ENCODE measurements at regions not wholly inside any gene's neighbourhood (a gene's known extent, or its start where the extent isn't known, plus 50 kb on each side); places are given as distances from the start of the nearest gene placed in this dataset.

DNA sequence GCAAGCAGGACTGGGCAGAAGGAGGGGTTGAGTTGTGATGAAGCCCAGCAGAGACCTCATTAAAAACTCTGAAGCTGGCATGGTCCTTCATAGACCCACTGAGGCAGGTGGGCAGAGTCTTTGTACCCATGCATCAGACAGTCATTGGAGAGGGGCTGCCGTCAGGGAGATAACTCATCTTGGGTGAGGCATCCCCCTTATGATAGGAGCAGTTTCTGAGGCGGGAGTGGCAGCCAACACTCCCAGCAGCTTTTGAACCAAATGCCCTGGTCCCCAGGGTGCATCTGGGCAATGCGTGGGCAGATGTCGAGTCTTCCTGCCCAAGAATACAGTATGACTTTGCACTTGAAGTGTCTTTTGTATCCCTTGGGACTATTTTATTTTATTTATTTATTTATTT is 68.1 kb downstream of the HTR5A start:
- no peak for DNase-seq (ENCODE audit: insufficient read length, low spot score)
- FAIRE-seq, result no peak

DNA sequence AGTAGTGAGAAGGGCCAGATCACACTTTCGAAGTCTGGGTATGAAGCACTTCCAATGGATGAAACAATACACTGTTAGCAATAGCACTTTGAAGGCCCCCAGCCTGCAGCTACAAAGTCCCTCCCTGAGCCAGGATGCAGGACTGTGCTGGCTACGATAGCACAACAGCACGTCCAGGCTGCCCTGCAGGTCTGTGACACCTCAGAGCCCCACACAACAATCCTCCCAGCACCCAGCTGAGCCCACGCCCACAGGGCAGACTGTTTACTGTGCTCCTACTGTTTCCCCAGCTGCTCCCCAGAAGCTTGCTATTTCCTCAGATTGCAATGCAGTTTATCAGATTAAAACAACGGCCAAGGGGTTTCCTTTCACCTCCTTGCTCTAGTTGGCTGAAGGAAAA is 71.4 kb downstream of the HTR5A start:
- FAIRE-seq, result no peak

DNA sequence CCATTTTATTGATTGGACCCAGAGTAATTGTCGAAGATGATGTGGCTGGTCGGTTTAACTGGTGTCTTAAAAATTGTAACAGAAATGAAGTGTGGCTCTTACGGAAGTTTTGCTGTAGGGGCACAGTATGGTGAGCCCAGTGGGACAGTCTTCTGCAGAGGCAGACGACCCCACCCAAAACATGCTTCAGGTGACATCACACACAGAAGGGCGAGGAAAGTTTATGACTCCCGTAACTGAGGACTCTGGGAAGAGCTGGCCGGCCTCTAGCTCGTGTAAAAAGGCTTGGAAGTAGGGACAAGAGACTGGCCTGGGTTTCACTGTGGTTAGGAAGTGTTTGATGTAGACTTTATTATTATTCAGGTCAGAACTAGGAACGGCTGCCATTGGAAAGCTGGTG is 73.3 kb downstream of the HTR5A start:
- DNase-seq (ENCODE audit: insufficient read length, low spot score) (no peak), FAIRE-seq (no peak)

More for the DNA sequence above, 71.4 kb downstream of the HTR5A start:
- DNase-seq (ENCODE audit: insufficient read length, low spot score), result no peak

DNA sequence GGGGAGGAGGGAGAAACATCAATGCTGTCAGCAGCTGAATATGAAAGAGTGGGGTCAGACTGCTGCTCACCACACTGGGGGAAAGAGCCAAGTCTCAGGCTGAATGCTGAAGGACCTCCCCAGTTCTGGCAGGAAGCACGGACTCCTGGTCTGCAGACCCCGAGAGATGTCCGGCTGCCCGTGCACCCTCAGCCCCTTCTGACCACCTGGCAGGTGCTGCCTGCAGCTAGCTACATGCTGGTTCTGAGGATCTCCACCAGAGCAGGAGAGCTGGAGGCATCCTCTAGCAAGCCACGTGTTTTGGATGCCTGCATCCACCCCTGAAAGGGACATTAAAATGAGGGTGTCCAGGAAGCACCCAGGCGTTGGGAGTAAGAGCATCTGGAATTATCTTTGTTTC is 74.2 kb downstream of the HTR5A start:
- DNase-seq (ENCODE audit: insufficient read length, low spot score) (no peak), FAIRE-seq (no peak)

DNA sequence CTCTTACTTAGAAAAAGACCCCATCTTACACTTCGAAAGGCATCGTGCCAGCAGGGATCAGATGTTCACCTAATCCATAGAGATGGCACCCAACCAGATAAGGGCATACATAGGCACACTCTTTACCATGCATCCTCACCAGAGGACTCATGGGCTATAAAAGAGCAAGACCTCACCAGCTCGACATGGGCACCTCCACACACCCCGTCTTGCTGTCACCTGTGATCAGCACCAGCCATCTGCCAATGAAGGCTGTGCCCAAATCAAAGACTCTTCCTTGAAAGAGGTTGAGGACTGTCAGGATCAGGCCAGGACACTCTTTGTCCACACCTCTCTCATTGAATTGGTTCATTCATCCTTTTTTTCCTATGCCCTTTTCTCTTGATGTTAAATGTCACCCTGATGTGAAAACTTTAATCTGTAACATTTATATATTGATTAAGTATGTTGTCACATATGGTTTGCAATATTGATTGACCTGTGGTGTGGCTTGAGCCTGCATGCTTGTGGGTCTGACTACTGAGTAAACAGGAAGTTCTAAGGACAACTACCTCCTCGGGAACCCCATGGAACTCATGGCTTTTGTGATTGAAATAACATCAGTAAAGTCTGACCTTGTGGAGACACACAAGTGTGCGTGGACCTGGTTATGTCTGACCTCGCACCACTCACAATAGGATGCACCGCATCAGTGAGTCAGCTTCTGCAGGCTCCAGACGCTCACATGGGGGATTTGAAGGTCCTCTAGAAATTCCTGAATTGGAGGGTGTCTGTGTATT is 75.5 kb downstream of the HTR5A start:
- FAIRE-seq (no peak), DNase-seq (ENCODE audit: insufficient read length, low spot score) (no peak)

DNA sequence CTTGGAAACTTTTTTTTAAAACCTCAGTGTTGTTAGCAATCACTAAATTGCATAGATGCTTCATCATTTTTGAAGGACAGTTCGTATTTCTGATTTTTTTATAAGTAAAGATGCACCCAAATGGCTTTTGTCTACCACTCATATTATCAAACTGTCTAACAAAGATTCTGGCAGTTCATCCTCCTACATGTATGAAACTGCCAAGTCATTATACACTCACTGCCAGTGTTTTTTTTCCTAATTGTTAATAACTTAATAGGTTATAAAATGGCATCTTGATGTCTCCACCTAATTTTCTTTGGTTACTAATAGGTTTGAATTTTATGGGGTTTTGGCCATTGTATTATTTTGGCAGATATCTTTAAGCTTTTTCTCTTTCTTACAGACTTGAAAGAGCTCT is 77.0 kb downstream of the HTR5A start:
- no peak for DNase-seq (ENCODE audit: insufficient read length, low spot score)
- FAIRE-seq, result no peak

DNA sequence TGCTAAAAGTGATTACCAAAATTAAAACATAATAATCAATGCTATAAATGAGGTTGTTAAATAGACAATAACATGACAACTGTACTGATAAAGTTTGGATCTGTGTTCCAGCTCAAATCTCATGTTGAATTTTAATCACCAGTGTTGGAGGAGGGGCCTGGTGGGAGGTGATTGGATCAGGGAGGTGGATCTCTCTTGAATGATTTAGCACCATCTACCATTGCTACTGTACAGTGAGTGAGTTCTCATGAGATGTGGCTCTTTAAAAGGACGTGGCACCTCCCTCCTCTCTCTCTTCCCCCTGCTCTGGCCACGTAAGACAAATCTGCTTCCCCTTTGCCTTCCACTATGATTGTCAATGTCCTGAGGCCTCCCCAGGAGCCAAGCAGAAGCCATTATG is 77.5 kb downstream of the HTR5A start:
- FAIRE-seq, result no peak
- no peak for DNase-seq (ENCODE audit: insufficient read length, low spot score)

DNA sequence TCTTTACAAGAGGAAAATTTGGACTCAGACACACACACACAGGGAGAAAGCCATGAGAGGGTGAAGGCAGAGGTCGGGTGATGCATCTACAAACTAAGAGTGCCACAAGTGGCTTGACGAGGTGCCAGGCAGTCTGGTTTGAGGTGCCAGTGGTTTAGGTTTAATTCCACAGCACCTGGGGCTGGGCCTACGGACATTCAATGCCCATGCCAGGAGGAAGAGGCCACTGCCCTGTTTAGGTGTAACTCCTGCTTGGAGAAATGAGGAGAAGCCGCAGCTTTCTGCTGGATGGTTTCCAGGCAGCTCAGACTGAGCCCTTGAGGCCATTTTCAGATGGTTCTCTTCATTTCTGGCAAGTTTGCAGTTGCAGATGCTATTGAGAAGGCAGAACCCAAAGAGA is 83.6 kb downstream of the HTR5A start:
- FAIRE-seq (no peak), DNase-seq (ENCODE audit: insufficient read length, low spot score) (no peak)

DNA sequence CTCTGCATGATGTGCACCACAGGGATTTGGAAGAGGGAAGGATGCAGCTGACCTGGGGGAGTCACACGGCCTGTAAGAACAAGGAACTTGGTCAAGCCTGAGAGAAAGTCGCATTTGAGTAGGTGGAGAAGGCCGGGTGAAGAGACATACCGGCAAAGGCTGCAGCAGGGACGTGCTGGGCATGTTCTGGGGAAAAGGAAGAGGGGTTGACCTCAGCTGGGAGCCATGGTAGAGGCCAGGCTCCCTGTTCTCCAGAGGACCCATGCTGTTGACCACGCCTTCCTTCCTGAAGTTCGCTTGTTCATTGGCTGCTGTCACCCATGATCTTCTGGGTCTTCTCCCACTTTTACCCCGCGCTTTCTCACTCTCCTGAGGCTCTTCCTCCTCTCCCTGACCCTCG is 84.5 kb downstream of the HTR5A start:
- no peak for FAIRE-seq
- DNase-seq (ENCODE audit: insufficient read length, low spot score), result no peak

DNA sequence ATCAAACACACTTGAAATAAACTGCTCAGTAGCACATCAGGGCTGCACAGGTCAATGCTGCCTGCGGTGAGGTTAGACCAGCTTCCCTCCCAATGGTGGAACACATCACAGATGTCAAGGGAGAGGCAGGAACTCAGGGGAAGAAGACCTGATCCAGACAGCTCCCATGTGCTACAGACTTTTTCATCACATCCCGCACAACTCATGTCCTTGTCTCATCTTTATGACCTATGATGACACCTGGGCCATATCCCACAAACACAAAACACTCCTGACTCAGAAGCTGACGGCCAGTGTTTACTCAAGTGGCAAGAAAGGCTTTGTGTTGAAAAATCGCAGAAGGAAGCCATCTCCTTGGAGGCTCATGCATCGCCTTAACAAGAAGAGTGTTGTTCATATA is 91.6 kb downstream of the HTR5A start:
- DNase-seq (ENCODE audit: insufficient read length, low spot score), result no peak
- FAIRE-seq, result no peak

DNA sequence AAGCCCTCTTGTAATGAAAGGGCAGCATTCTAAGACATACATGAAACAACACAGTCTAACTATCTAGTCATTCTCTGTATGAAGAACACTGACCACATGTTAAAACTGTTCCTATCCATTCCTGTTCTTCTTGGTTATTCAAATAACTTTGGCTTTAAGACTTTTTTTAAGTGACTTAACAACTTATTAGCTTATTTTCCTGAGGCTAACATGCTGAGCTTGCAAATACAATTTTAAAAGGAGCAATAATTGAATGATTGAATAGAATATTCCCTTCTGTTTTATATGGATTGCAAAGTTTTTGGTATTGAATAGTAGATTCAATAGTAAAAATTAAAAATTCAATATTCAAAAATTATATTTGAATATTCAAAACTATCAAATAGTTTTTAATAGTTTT is 92.3 kb downstream of the HTR5A start:
- FAIRE-seq, result no peak
- DNase-seq (ENCODE audit: insufficient read length, low spot score), result no peak

DNA sequence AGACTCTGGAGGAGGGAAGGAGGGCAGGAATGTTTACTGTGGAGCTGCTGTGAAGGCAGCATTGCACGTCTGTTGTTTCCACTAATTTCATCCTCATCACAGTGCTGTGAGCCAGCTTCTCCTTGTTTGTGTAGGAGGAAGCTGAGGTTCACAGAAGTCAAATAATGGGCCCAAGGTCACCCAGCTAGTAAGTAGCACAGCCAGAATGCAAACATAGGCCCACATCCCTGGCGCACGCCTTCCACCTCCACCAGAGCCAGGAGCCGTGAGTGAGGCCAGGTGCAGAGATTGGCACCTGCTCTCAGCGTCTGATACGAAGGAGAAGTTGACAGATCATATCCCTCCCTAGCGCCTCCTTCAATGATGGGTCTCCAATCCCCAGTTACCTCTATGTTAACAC is 93.6 kb downstream of the HTR5A start:
- no peak for FAIRE-seq
- no peak for DNase-seq (ENCODE audit: insufficient read length, low spot score)

DNA sequence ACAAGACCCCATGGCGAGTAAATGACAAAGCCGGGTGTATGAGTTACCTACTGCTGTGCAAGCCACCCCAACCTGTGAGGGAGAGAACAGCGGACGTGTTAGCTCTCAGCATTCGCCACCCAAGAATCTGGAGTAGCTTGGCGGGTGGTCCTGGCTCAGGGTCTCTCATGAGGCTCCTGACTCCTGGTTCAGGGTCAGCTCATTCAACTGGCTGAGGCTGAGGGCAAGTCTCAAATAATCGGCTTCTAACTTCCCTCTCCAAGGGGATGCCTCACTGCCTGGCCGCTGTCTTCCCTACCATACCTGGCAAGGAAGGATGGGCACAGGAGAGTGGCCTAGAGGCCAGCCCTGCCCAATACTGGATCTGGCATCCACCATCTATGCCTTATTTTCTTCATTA is 94.2 kb downstream of the HTR5A start:
- FAIRE-seq, result no peak

DNA sequence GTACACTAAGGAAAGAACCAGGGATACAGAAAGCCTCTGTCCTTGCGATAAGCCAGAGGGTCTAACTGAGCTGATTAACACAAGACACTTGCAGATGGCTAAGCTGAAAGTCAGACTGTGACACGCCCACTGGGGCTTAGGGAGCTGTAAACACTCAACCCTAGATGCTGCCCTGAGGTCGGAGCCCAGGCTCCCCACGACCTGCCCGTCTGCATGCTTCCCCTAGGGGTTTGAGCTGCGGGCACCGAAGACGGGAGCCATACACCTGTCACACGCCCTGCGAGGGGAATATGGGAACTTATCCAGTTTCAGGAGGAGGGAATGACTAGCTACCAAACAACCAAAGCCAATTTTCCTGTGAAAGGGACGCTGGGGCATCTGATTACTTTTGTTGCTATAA is 96.0 kb downstream of the HTR5A start:
- FAIRE-seq (no peak), DNase-seq (ENCODE audit: insufficient read length, low spot score) (no peak)

More for the DNA sequence above, 94.2 kb downstream of the HTR5A start:
- DNase-seq (ENCODE audit: insufficient read length, low spot score), result no peak

DNA sequence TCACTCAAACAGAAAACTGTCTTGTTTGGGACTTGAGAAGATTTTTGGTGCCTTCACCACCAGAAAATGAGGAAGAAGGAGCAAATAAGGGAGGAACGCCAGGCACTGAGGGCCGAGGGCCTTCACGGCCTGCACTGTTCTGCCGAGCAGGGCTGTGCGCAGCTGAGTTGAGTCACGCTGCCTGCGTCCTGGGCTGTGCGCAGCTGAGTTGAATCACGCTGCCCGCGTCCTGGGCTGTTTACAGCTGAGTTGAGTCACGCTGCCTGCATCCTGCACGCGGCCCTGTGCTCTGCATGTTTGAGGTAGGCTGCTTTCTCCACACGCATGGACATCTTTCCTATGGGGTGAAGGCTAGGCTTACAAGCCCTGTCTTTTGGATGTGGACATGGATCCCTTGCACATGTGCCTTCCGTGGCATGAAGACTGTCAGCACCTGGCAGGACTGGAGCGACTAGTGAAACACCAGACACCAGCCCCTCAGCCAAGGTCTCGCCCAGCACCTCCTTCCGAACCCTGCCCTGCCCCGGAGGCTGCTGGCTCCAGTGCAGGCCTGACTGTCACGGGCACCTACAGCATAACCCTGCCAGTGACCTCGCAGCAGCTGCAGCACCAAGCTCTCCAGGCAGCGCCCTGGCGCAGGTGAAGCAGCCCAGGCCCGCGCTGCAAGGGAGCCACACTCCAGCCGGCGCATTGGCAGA is 96.7 kb downstream of the HTR5A start:
- DNase-seq (ENCODE audit: insufficient read length, low spot score) (no peak), FAIRE-seq (no peak)

DNA sequence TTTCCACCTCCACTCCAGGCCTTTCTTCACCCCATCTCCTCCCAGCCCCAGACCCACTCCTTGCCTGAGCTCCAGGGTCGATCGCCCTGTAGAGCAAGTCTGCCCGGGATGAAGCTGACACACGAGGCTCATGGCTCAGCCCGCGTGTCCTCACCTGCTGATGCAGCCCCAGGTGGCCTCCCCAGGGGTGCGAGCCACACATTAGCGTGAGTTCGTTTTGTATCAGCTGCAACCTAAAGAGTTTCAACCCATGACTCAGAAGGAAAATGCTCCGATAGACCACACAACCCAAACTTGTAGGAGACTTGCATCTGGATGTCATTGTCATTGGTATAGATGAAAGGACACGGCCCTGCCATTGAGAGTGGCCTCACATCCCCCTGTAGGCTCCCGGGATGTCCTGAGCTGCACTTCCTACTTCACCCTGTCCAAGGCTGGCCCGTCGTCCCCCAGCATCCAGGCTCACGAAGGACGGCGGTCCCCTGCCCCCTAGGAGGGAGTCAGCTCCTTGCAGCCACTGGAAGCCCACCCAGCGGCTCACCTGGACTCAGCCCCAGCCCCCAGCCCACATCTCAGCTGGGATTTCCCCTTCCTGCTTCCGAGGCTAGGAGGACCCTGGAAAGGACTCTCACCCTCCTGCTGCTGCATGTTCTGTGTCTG is 97.7 kb downstream of the HTR5A start:
- DNase-seq (ENCODE audit: insufficient read length, low spot score) (no peak), FAIRE-seq (no peak)

DNA sequence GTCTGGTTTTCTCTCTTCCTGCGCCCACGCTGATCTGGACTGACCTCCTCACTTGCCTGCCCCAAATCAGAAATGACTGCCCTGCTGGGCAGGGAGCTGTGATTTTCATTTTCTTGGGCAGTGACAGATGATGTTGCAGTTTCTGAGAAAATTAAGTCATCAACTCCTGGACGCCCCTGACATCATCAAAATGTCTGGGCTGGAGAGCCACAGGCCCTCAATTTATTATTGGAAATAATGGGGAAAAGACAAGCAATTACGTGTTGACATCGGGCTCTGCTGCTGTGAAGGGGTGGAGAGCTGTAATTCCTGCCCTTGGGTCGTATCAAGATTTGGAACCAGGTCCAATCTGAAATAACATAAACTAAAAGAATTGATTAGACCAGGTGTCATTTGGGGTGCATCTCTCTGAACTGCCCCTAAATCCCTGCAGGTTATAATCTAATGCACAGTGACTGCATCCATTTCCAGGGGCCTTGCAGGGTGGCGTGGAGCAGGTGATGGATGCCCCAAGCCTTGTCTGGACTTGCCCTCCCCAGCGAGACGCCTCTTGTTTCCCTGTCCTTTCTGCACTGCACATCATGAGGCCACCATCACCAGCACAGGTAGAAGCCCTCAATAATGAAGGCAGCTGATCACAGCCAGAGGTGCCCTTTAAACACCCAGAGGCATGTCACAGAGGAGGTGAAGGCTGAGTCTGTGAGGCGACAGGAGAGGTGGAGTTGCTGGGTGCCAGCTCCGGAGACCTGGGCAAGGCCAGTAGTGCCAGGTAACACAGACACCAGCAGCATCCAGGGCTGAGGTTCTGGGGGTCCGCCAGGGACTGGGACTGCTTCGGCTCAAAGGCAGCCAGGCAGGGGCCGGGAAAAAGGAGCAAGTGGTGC is 98.7 kb downstream of the HTR5A start:
- no peak for DNase-seq (ENCODE audit: insufficient read length, low spot score)
- no peak for FAIRE-seq

DNA sequence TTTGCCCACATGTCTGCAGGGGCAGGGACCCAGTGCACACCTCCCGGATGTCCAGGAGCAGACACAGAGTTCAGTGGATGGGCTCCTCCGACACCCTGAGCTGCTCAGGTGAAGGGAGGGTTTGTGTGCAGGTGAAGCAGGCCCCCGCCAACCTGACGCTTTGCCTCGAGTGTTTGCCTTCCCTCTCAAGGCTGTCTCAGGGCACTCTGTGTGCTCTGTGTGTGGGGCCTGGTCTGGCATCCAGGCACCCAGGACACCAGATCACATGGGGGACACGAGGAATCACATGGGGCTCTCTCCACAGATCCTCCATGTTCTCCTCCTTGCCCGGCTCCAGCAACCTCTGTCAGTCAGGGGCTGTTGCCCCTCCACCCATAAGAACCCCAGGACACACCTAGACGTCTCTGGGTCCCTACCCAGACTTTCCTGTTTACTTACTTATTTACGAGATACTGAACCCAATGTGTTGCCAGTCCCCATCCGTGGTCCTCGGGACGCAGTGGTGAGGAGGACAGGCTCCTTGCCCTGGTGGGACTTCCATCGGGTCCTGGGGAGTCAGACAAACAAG is 99.5 kb downstream of the HTR5A start:
- DNase-seq (ENCODE audit: insufficient read length, low spot score), result no peak
- FAIRE-seq, result no peak

DNA sequence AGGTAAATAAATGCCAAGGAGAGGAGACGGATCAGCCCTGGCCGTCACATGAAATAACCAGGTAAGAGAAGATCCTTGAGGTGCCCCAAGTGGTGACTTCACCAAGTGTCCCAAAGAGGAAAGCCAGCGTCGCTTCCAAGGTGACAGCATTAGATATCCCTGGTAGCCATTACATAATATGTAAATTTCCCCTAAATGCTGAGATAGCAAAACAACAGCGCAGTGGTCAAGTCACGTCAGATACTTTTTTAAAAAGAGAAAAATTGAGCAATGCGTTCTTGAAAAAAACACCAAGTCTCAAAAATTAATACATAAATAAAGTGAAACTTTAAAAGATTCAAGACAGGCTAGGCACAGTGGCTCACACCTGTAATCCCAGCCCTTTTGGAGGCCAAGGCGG is 100.2 kb downstream of the HTR5A start:
- FAIRE-seq, result no peak
- no peak for DNase-seq (ENCODE audit: insufficient read length, low spot score)

DNA sequence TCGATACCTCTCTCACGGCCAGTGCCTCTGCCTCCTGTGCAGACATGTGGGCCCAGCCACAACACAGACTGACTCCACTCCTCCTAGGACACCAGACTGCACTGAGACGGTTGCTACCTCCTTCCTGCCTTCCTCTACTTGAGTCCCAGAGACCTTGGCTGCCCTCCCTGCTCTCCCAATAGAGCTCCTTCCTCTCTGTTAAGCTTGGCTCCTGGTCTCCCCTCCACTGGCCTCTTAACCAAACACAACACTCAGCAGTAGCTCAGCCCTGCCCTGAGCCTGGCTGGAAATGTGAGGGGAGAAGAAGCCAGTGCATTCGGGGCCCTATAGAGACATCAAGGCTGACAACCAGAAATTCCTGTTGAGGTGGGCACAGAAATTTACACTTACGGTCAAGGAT is 102.0 kb downstream of the HTR5A start:
- DNase-seq (ENCODE audit: insufficient read length, low spot score) (no peak), FAIRE-seq (no peak)

DNA sequence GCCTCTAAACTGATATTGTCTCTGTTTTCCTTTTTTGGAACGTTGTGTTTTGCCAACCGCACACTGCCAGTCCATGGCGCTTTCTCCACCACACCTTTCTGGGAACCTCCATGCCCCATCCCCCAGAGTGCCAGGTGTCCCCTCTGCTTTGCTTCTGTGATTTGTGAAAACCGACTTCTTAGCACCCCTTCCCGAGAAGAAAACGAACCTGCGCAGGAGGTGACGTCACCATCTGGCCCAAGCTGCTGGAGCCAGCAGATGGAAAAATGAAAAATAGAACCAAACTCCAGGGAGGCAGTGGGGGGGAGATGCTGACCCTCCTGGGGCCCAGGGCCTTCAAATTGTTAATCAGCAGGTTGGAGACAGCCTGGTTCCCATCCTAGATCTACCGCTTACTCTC is 103.8 kb downstream of the HTR5A start:
- DNase-seq (ENCODE audit: insufficient read length, low spot score) (no peak), FAIRE-seq (no peak)

Measured in GM19239 (cell line).